ENCODE measurements at regions not wholly inside any gene's neighbourhood (a gene's known extent, or its start where the extent isn't known, plus 50 kb on each side); places are given as distances from the start of the nearest gene placed in this dataset.

GRCh38 chr7:81604075-81604807 is 165.6 kb downstream of the HGF start:
- H3K4me3 ChIP-seq (ENCODE audit: control insufficient read depth, low read depth, low read length): no peak overlapping the region
- TF ChIP-seq, protein P1, sequence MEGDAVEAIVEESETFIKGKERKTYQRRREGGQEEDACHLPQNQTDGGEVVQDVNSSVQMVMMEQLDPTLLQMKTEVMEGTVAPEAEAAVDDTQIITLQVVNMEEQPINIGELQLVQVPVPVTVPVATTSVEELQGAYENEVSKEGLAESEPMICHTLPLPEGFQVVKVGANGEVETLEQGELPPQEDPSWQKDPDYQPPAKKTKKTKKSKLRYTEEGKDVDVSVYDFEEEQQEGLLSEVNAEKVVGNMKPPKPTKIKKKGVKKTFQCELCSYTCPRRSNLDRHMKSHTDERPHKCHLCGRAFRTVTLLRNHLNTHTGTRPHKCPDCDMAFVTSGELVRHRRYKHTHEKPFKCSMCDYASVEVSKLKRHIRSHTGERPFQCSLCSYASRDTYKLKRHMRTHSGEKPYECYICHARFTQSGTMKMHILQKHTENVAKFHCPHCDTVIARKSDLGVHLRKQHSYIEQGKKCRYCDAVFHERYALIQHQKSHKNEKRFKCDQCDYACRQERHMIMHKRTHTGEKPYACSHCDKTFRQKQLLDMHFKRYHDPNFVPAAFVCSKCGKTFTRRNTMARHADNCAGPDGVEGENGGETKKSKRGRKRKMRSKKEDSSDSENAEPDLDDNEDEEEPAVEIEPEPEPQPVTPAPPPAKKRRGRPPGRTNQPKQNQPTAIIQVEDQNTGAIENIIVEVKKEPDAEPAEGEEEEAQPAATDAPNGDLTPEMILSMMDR (IDR thresholded peaks at IDR 0.05; ENCODE audit: control insufficient read depth, insufficient read depth, low read depth, low read length, missing control alignments): no peak
- peak; percentile 75 for DNase-seq (ENCODE audit: low read depth)

- DNase-seq (ENCODE audit: low read depth): peak; percentile 67
- TF ChIP-seq, protein P1 (IDR thresholded peaks at IDR 0.05; ENCODE audit: control insufficient read depth, insufficient read depth, low read depth, low read length, missing control alignments): no peak
- no peak overlapping the region for H3K4me3 ChIP-seq (ENCODE audit: control insufficient read depth, low read depth, low read length)
Measured at GRCh38 chr7:81600608-81601007, 169.2 kb downstream of the HGF start.

DNA sequence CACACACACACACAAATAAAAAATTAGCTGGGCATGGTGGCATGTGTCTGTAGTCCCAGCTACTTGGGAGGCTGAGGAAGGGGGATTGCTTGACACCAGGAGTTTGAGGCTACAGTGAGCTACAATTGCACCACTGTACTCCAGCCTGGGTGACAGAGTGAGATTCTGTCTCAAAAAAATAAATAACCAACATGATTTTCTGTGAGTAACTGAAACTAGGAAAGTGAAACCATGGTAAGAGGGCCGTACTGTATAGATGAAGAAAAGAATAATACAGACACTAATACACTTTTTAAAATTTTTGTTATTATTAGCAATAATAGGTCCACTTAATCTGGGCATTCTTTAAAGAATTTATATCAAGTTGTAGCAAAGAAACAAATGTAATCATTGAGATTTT is 170.9 kb downstream of the HGF start:
- TF ChIP-seq, protein P1 (IDR thresholded peaks at IDR 0.05; ENCODE audit: control insufficient read depth, insufficient read depth, low read depth, low read length, missing control alignments): no peak
- DNase-seq (ENCODE audit: low read depth): no peak
- no peak overlapping the region for H3K4me3 ChIP-seq (ENCODE audit: control insufficient read depth, low read depth, low read length)

- no peak overlapping the region for H3K4me3 ChIP-seq (ENCODE audit: control insufficient read depth, low read depth, low read length)
- TF ChIP-seq, protein P1 (IDR thresholded peaks at IDR 0.05; ENCODE audit: control insufficient read depth, insufficient read depth, low read depth, low read length, missing control alignments): no peak
- no peak for DNase-seq (ENCODE audit: low read depth)
Measured at GRCh38 chr7:81594767-81595166, 175.1 kb downstream of the HGF start.

DNA sequence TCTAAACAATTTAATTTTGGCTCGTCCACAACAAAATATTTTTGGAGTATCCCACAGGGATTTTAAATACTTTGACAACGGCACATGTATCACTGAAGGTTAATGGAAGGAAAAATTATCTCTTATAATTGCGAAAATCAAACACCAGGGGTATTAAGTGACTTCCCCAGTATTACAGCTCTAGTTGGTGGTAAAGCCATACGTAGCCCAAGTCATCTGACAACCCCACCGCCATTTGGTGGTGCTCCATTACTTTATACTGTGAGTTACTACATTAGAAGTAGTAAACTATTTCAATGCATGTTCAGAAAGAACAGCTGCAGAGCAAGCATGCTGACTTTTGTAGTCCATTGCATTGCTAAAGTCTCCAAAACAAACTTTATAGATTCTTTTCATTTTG is 179.7 kb downstream of the HGF start:
- TF ChIP-seq, protein P1 (IDR thresholded peaks at IDR 0.05; ENCODE audit: control insufficient read depth, insufficient read depth, low read depth, low read length, missing control alignments): no peak
- no peak overlapping the region for H3K4me3 ChIP-seq (ENCODE audit: control insufficient read depth, low read depth, low read length)
- no peak for DNase-seq (ENCODE audit: low read depth)

DNA sequence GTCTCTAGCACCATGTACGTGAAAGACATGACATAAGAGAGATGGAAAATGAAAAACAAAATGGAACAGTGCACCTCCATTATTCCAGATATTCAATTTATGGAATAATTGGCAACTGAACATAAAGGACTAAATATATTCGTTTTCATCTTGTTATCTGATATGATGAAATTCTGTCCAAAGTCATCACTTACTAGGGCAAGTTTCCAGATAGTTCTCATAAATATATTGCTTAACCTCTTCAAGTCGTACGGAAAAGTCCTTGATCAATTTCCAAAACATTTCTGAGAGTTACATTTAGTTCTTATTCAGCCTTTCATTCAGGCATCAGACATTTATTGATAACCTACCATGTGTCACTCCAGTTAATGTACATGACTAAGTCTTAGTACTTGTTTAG is 185.2 kb downstream of the HGF start:
- DNase-seq (ENCODE audit: low read depth): no peak
- H3K4me3 ChIP-seq (ENCODE audit: control insufficient read depth, low read depth, low read length): no peak overlapping the region
- TF ChIP-seq, protein P1 (IDR thresholded peaks at IDR 0.05; ENCODE audit: control insufficient read depth, insufficient read depth, low read depth, low read length, missing control alignments): no peak
